ENCODE measurements at regions not wholly inside any gene's neighbourhood (a gene's known extent, or its start where the extent isn't known, plus 50 kb on each side); places are given as distances from the start of the nearest gene placed in this dataset.
"Not testable (repeated sequence)": the region's sequence is repeated elsewhere in the genome, so short reads cannot be mapped to it uniquely, and the experiment has no call there.

DNA sequence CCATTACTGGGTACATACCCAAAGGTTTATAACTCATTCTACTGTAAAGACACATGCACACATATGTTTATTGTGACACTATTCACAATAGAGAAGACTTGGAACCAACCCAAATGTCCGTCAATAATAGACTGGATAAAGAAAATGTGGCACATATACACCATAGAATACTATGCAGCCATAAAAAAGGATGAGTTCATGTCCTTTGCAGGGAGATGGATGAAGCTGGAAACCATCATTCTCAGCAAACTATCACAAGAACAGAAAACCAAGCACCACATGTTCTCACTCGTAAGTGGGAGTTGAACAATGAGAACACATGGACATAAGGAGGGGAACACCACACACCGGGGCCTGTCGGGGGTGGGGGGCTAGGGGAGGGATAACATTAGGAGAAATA, 196.9 kb upstream of the CAND1 start:
- TF ChIP-seq, protein P1, sequence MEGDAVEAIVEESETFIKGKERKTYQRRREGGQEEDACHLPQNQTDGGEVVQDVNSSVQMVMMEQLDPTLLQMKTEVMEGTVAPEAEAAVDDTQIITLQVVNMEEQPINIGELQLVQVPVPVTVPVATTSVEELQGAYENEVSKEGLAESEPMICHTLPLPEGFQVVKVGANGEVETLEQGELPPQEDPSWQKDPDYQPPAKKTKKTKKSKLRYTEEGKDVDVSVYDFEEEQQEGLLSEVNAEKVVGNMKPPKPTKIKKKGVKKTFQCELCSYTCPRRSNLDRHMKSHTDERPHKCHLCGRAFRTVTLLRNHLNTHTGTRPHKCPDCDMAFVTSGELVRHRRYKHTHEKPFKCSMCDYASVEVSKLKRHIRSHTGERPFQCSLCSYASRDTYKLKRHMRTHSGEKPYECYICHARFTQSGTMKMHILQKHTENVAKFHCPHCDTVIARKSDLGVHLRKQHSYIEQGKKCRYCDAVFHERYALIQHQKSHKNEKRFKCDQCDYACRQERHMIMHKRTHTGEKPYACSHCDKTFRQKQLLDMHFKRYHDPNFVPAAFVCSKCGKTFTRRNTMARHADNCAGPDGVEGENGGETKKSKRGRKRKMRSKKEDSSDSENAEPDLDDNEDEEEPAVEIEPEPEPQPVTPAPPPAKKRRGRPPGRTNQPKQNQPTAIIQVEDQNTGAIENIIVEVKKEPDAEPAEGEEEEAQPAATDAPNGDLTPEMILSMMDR (IDR thresholded peaks at IDR 0.05): not testable (repeated sequence)
- TF ChIP-seq EP300 (IDR thresholded peaks at IDR 0.05): not testable (repeated sequence)

Data from tibial nerve (tissue), 4 donors.